Smooth muscle cell (in vitro differentiated cells): ENCODE measurements at regions not wholly inside any gene's neighbourhood (a gene's known extent, or its start where the extent isn't known, plus 50 kb on each side); places are given as distances from the start of the nearest gene placed in this dataset.
A peak's percentile ranks its signal among the peaks of the same experiment; 100 is the strongest.

ENCODE experiments used
- DNase-seq: peaks from one replicate; lab custom pipeline; 2025; ENCODE audit not compliant: unreplicated experiment; lab: John Stamatoyannopoulos, UW
- H2AFZ ChIP-seq: fragments of 200-600 bp; sonication (generic); 2 replicates; pipeline ENCODE4 v1.6.0; 2016; ENCODE audit warnings: antibody characterized with exemption, low read depth, mild to moderate bottlenecking
- H3F3A ChIP-seq: fragments of 200-600 bp; sonication (generic); 2 replicates; pipeline ENCODE4 v1.6.0; 2017; ENCODE audit warnings: antibody characterized with exemption, low read depth
- H3K27ac ChIP-seq: fragments of 200-600 bp; sonication (generic); 2 replicates; pipeline ENCODE4 v1.5.1; 2016; ENCODE audit warnings: low read depth, mild to moderate bottlenecking
- H3K27me3 ChIP-seq: fragments of 200-600 bp; sonication (generic); 2 replicates; pipeline ENCODE4 v1.6.1; 2016; ENCODE audit warnings: low read depth, mild to moderate bottlenecking
- H3K36me3 ChIP-seq: fragments of 200-600 bp; sonication (generic); 2 replicates; pipeline ENCODE4 v1.5.1; 2016; ENCODE audit warnings: low read depth
- H3K4me1 ChIP-seq: fragments of 200-600 bp; sonication (generic); 2 replicates; pipeline ENCODE4 v1.5.1; 2016; ENCODE audit warnings: low read depth
- H3K4me2 ChIP-seq: fragments of 200-600 bp; sonication (generic); 2 replicates; pipeline ENCODE4 v1.6.0; 2016; ENCODE audit warnings: mild to moderate bottlenecking
- H3K4me3 ChIP-seq: fragments of 200-600 bp; sonication (generic); 2 replicates; pipeline ENCODE4 v1.5.1; 2016; ENCODE audit warnings: mild to moderate bottlenecking
- H3K79me2 ChIP-seq: fragments of 200-600 bp; sonication (generic); 2 replicates; pipeline ENCODE4 v1.6.0; 2016; ENCODE audit warnings: low read depth, mild to moderate bottlenecking
- H3K9ac ChIP-seq: fragments of 200-600 bp; sonication (generic); 2 replicates; pipeline ENCODE4 v1.6.0; 2016; ENCODE audit warnings: low read depth
- H3K9me3 ChIP-seq: fragments of 200-600 bp; sonication (generic); replicated peaks from 2 replicates; pipeline ENCODE4 v1.5.1; 2016; ENCODE audit warnings: low read depth
- H4K20me1 ChIP-seq: fragments of 200-600 bp; sonication (generic); 2 replicates; pipeline ENCODE4 v1.6.0; 2016; ENCODE audit warnings: low read depth
- WGBS: methylation state at CpG from one replicate; pipeline ENCODE4 v1.1.7; 2016; ENCODE audit warnings: low lambda C conversion rate; 5-methylcytosine and 5-hydroxymethylcytosine counted together
- TF ChIP-seq, protein P1 (sequence below): fragments of 200-600 bp; sonication (generic); IDR thresholded peaks from 2 replicates; pipeline ENCODE4 v1.5.1; 2017; ENCODE audit warnings: borderline replicate concordance, mild to moderate bottlenecking, antibody characterized with exemption; ENCODE audit not compliant: insufficient read depth, poor library complexity, severe bottlenecking

DNA sequence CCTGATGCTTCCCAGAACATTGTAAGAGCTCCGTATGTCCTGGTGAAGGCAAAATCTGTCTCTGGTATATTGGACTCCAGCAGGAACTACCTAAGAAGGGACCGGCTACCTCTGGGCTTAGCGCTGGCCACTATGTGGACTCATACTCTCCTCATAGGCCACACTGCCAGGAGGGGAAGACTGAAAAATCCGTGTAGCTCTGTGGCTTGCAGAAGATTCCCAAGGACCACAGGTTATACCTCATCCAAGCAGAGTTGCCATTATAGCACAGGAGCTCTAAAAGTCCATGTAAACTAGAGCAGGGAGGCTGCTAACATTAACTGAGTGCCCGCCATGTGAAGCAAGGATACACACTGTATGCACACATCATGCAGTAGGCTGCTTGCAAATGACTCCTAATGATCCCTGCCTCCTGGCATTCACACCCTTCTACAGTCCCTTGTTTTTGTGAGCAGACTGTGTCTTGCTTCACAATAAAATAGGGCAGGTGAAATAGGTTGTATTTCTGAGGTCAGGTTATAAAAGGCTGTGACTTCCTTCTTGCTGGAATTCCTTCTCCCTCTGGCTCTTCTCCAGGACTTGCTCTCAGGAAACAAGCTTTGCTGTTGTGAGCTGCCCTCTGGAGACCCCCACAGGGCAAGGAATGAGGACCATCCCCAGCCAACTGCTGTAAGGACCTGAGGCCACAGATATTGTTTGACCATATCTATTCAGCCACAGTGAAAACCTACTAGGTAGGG lies 192.6 kb upstream of the UBL3 start:
- no peak overlapping the region for H3K27ac ChIP-seq
- no peaks in the 10 kb centered on the region for H3K36me3 ChIP-seq
- H2AFZ ChIP-seq = no peak overlapping the region
- no peaks in the 10 kb centered on the region for H3K4me1 ChIP-seq
- H3F3A ChIP-seq = no peaks in the 10 kb centered on the region
- no peak overlapping the region for H3K4me2 ChIP-seq
- no peak for DNase-seq
- WGBS = 95% methylated on average over 5 of the region's 5 CpGs
- TF ChIP-seq, protein P1, sequence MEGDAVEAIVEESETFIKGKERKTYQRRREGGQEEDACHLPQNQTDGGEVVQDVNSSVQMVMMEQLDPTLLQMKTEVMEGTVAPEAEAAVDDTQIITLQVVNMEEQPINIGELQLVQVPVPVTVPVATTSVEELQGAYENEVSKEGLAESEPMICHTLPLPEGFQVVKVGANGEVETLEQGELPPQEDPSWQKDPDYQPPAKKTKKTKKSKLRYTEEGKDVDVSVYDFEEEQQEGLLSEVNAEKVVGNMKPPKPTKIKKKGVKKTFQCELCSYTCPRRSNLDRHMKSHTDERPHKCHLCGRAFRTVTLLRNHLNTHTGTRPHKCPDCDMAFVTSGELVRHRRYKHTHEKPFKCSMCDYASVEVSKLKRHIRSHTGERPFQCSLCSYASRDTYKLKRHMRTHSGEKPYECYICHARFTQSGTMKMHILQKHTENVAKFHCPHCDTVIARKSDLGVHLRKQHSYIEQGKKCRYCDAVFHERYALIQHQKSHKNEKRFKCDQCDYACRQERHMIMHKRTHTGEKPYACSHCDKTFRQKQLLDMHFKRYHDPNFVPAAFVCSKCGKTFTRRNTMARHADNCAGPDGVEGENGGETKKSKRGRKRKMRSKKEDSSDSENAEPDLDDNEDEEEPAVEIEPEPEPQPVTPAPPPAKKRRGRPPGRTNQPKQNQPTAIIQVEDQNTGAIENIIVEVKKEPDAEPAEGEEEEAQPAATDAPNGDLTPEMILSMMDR = no peak
- H3K9me3 ChIP-seq = no peaks in the 10 kb centered on the region
- H3K4me3 ChIP-seq = no peak overlapping the region
- no peaks in the 10 kb centered on the region for H4K20me1 ChIP-seq
- no peaks in the 10 kb centered on the region for H3K79me2 ChIP-seq
- no peak overlapping the region for H3K9ac ChIP-seq
- H3K27me3 ChIP-seq = no peaks in the 10 kb centered on the region

DNA sequence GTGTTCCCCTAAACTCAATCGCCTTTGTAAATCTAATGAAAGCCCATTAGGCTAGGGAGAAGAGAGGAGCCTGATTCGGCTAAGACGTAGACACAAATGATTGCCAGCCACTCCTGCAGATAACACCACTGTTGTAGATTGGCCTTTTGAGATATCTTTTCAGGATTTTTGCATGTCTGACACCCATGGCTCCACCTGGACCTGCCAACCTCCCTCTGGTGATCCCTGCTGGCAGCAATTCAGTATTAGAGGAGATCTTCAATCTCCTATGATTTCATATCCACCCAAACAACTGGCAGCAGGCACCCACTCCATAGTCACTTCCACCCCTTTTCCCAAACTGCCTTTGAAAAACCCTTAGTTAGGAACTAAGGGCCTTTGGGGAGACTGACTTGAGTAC lies 191.9 kb upstream of the UBL3 start:
- no peaks in the 10 kb centered on the region for H4K20me1 ChIP-seq
- H3K36me3 ChIP-seq = no peaks in the 10 kb centered on the region
- no peaks in the 10 kb centered on the region for H3K79me2 ChIP-seq
- 75% methylated on average over 3 of the region's 3 CpGs for WGBS
- H3K4me1 ChIP-seq = peaks cover 5% of the 10 kb centered on the region
- no peaks in the 10 kb centered on the region for H3K9me3 ChIP-seq
- no peak overlapping the region for H3K4me2 ChIP-seq
- H3K4me3 ChIP-seq = no peak overlapping the region
- H3K9ac ChIP-seq = no peak overlapping the region
- no peaks in the 10 kb centered on the region for H3F3A ChIP-seq
- no peak overlapping the region for H2AFZ ChIP-seq
- TF ChIP-seq, protein P1 = no peak
- H3K27me3 ChIP-seq = no peaks in the 10 kb centered on the region
- no peak overlapping the region for H3K27ac ChIP-seq
- DNase-seq = no peak

DNA sequence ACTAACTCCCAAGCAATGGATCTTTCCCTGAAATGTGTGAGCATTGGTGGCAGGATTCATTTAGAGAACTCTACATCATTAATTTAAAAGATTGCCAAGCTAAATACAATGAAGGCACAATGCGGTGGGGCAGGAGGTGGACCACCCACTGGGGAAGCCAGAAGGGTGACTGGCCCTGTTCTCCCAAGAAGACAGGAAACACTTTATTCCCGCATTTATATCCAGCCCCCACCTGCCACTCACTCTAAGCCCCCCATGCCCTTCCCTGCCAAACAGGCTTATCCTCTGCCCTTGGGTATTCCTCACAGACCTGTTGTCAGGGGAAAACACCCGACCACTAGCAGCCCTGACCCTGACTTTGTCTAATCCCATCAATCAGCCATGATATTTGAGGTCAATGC lies 189.1 kb upstream of the UBL3 start:
- no peak overlapping the region for H3K4me3 ChIP-seq
- no peaks in the 10 kb centered on the region for H4K20me1 ChIP-seq
- peak overlapping the region; percentile 74 for H3K27ac ChIP-seq
- H3K9ac ChIP-seq = no peak overlapping the region
- TF ChIP-seq, protein P1 = no peak
- H3K36me3 ChIP-seq = no peaks in the 10 kb centered on the region
- peaks cover 5% of the 10 kb centered on the region for H3K4me1 ChIP-seq
- WGBS = 79% methylated on average over 3 of the region's 3 CpGs
- peak overlapping the region; percentile 18 for H3K4me2 ChIP-seq
- H3F3A ChIP-seq = peaks cover 8% of the 10 kb centered on the region
- H3K27me3 ChIP-seq = no peaks in the 10 kb centered on the region
- H3K79me2 ChIP-seq = no peaks in the 10 kb centered on the region
- DNase-seq = no peak
- H2AFZ ChIP-seq = no peak overlapping the region
- H3K9me3 ChIP-seq = no peaks in the 10 kb centered on the region

DNA sequence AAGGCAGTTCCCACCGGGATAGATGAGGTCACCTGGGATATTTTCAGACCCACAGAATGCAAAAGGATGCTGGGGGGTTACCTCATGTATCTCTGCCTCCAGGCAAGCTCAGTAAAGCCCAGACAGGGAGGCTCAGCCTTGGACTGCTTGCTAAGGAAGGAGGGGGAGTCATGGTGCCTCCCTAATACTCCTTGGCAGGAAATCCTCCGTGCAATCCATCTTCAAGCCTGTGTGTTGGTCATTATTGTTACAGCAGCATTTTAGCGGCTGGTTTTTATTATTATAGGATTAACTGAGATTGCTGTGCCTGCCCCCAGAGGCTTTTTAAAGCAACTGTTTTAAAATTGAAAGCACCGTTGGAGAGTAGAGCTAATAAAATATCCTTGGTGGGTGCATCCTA lies 188.5 kb upstream of the UBL3 start:
- Histone ChIP-seq H3K9me3 (no peaks in the 10 kb centered on the region), H3F3A (peaks cover 11% of the 10 kb centered on the region), H3K79me2 (no peaks in the 10 kb centered on the region), H3K9ac (no peak overlapping the region), H3K36me3 (no peaks in the 10 kb centered on the region), H3K4me1 (peaks cover 9% of the 10 kb centered on the region), H3K4me3 (no peak overlapping the region), H4K20me1 (no peaks in the 10 kb centered on the region), H2AFZ (no peak overlapping the region), H3K27ac (peak overlapping the region; percentile 74), H3K4me2 (peak overlapping the region; percentile 18), H3K27me3 (no peaks in the 10 kb centered on the region)
- 20% methylated on average over 4 of the region's 4 CpGs for WGBS
- TF ChIP-seq, protein P1 = no peak
- DNase-seq = no peak
